Nephron progenitor cell (in vitro differentiated cells): ENCODE measurements at regions not wholly inside any gene's neighbourhood (a gene's known extent, or its start where the extent isn't known, plus 50 kb on each side); places are given as distances from the start of the nearest gene placed in this dataset.

Source experiments
- DNase-seq: peaks from one replicate; pipeline ENCODE4 v3.0.0; 2021
- H3K27ac Mint-ChIP-seq: 2 replicates; pipeline ENCODE4 v1.8.0; 2021; ENCODE audit warnings: mild to moderate bottlenecking, moderate library complexity, mixed read lengths
- H3K27me3 Mint-ChIP-seq: 2 replicates; pipeline ENCODE4 v1.8.0; 2021; ENCODE audit warnings: mild to moderate bottlenecking, low read depth, mixed read lengths; ENCODE audit not compliant: poor library complexity
- H3K36me3 Mint-ChIP-seq: 2 replicates; pipeline ENCODE4 v1.8.0; 2021; ENCODE audit warnings: low read depth, mixed read lengths
- H3K4me1 Mint-ChIP-seq: 2 replicates; pipeline ENCODE4 v1.8.0; 2021; ENCODE audit warnings: mixed read lengths
- H3K4me3 Mint-ChIP-seq: 2 replicates; pipeline ENCODE4 v1.8.0; 2021; ENCODE audit warnings: mild to moderate bottlenecking, moderate library complexity, mixed read lengths
- H3K9me3 Mint-ChIP-seq: 2 replicates; pipeline ENCODE4 v1.8.0; 2021; ENCODE audit warnings: mild to moderate bottlenecking, moderate library complexity, mixed read lengths
- CTCF ChIP-seq: fragments of 200-600 bp; sonication (generic); IDR thresholded peaks from 2 replicates; pipeline ENCODE4 v1.5.0; 2021; ENCODE audit warnings: antibody characterized with exemption

- no peak overlapping the region for H3K4me3 Mint-ChIP-seq
- no peaks in the 10 kb centered on the region for H3K36me3 Mint-ChIP-seq
- TF ChIP-seq CTCF: no peak
- H3K4me1 Mint-ChIP-seq: peaks cover 15% of the 10 kb centered on the region
- H3K27ac Mint-ChIP-seq: no peak overlapping the region
- peaks cover 6% of the 10 kb centered on the region for H3K27me3 Mint-ChIP-seq
- DNase-seq: no peak
- H3K9me3 Mint-ChIP-seq: no peaks in the 10 kb centered on the region
Observed at GRCh38 chr12:128114485-128114884, 152.5 kb upstream of the TMEM132C start.

GRCh38 chr12:128116537-128116936, 150.4 kb upstream of the TMEM132C start:
- peaks cover 3% of the 10 kb centered on the region for H3K27me3 Mint-ChIP-seq
- H3K9me3 Mint-ChIP-seq: no peaks in the 10 kb centered on the region
- H3K27ac Mint-ChIP-seq: no peak overlapping the region
- peaks cover 11% of the 10 kb centered on the region for H3K4me1 Mint-ChIP-seq
- no peak for DNase-seq
- no peak for TF ChIP-seq CTCF
- H3K4me3 Mint-ChIP-seq: no peak overlapping the region
- H3K36me3 Mint-ChIP-seq: no peaks in the 10 kb centered on the region

- Mint-ChIP-seq H3K4me3 (no peak overlapping the region), H3K36me3 (no peaks in the 10 kb centered on the region), H3K27me3 (no peaks in the 10 kb centered on the region), H3K4me1 (no peaks in the 10 kb centered on the region), H3K27ac (no peak overlapping the region), H3K9me3 (no peaks in the 10 kb centered on the region)
- DNase-seq: no peak
- no peak for TF ChIP-seq CTCF
Observed at GRCh38 chr12:128120035-128120434, 146.9 kb upstream of the TMEM132C start.

GRCh38 chr12:128121424-128121823, 145.5 kb upstream of the TMEM132C start:
- H3K9me3 Mint-ChIP-seq: no peaks in the 10 kb centered on the region
- no peaks in the 10 kb centered on the region for H3K27me3 Mint-ChIP-seq
- no peak for DNase-seq
- H3K4me3 Mint-ChIP-seq: no peak overlapping the region
- no peak for TF ChIP-seq CTCF
- H3K27ac Mint-ChIP-seq: no peak overlapping the region
- no peaks in the 10 kb centered on the region for H3K4me1 Mint-ChIP-seq
- H3K36me3 Mint-ChIP-seq: no peaks in the 10 kb centered on the region

GRCh38 chr12:128123096-128123495, 143.9 kb upstream of the TMEM132C start:
- H3K27me3 Mint-ChIP-seq: no peaks in the 10 kb centered on the region
- H3K9me3 Mint-ChIP-seq: no peaks in the 10 kb centered on the region

More at GRCh38 chr12:128123096-128123495, 143.9 kb upstream of the TMEM132C start:
- DNase-seq: no peak
- Mint-ChIP-seq H3K4me3 (no peak overlapping the region), H3K36me3 (no peaks in the 10 kb centered on the region), H3K4me1 (no peaks in the 10 kb centered on the region), H3K27ac (no peak overlapping the region)
- TF ChIP-seq CTCF: no peak
